OCI-LY1 (cell line): ENCODE measurements at regions not wholly inside any gene's neighbourhood (a gene's known extent, or its start where the extent isn't known, plus 50 kb on each side); places are given as distances from the start of the nearest gene placed in this dataset.

ENCODE experiments used
- CTCF ChIP-seq: fragments of 200-600 bp; sonication (generic), shearing (Covaris generic); IDR thresholded peaks from 2 replicates; pipeline ENCODE4 v1.5.1; 2017; ENCODE audit warnings: mild to moderate bottlenecking, antibody characterized with exemption, low read length, moderate library complexity, mixed read lengths
- EZH2 ChIP-seq: fragments of 200-600 bp; sonication (generic), shearing (Covaris generic); IDR thresholded peaks from 2 replicates; pipeline ENCODE4 v1.8.0; 2017; ENCODE audit warnings: borderline replicate concordance, mixed run types, mild to moderate bottlenecking, antibody characterized with exemption, low read length, moderate library complexity, mixed read lengths

- TF ChIP-seq CTCF (no peak), EZH2 (no peak)
Observed at GRCh38 chr5:61991430-61991829, 314.6 kb upstream of the KIF2A start.
